ENCODE measurements at regions not wholly inside any gene's neighbourhood (a gene's known extent, or its start where the extent isn't known, plus 50 kb on each side); places are given as distances from the start of the nearest gene placed in this dataset.

- TF ChIP-seq CTCF (IDR thresholded peaks at IDR 0.05; ENCODE audit: low read depth, low read length, poor library complexity, severe bottlenecking) (no peak), EZH2phosphoT487 (IDR thresholded peaks at IDR 0.05; ENCODE audit: borderline replicate concordance, low read length) (no peak)
Observed at GRCh38 chr3:177692304-177692975, 495.2 kb upstream of the TBL1XR1 start.
